GM18951 (cell line): ENCODE measurements at regions not wholly inside any gene's neighbourhood (a gene's known extent, or its start where the extent isn't known, plus 50 kb on each side); places are given as distances from the start of the nearest gene placed in this dataset.
"Not testable (repeated sequence)": the region's sequence is repeated elsewhere in the genome, so short reads cannot be mapped to it uniquely, and the experiment has no call there.

ENCODE experiments used
- POLR2A ChIP-seq: IDR thresholded peaks from 4 replicates; pipeline ENCODE4 v1.6.1; 2011; ENCODE audit warnings: mild to moderate bottlenecking; ENCODE audit not compliant: insufficient read length, insufficient read depth; ENCODE audit errors: extremely low read depth
- in situ Hi-C: fragments of 300-500 bp; cut with MboI; formaldehyde crosslinking; loops from one replicate; pipeline ENCODE4 v1.12.0; 2022; ENCODE audit warnings: low sequenced_read_pairs, mixed read lengths, inconsistent platforms; ENCODE audit not compliant: unreplicated experiment

- in situ Hi-C loops = no loop called here
- TF ChIP-seq POLR2A = no peak
Measured at GRCh38 chr3:106086038-106086437, 217.2 kb upstream of the CBLB start.

- TF ChIP-seq POLR2A = no peak
- in situ Hi-C loops = no loop called here
Measured at GRCh38 chr3:106086636-106087035, 217.8 kb upstream of the CBLB start.

- in situ Hi-C loops = no loop called here
Measured at GRCh38 chr3:106088304-106088703, 219.5 kb upstream of the CBLB start.

GRCh38 chr3:106088899-106089298 lies 220.1 kb upstream of the CBLB start:
- in situ Hi-C loops = no loop called here
- TF ChIP-seq POLR2A = no peak

More at GRCh38 chr3:106088304-106088703, 219.5 kb upstream of the CBLB start:
- no peak for TF ChIP-seq POLR2A

- TF ChIP-seq POLR2A = no peak
Measured at GRCh38 chr3:106089806-106090205, 221.0 kb upstream of the CBLB start.

GRCh38 chr3:106092792-106093191 lies 224.0 kb upstream of the CBLB start:
- in situ Hi-C loops = no loop called here
- TF ChIP-seq POLR2A = no peak

More at GRCh38 chr3:106089806-106090205, 221.0 kb upstream of the CBLB start:
- in situ Hi-C loops = no loop called here

- in situ Hi-C loops = no loop called here
- TF ChIP-seq POLR2A = no peak
Measured at GRCh38 chr3:106093616-106094015, 224.8 kb upstream of the CBLB start.

- in situ Hi-C loops = no loop called here
- TF ChIP-seq POLR2A = no peak
Measured at GRCh38 chr3:106097817-106098435, 229.1 kb upstream of the CBLB start.

GRCh38 chr3:106103383-106103782 lies 234.6 kb upstream of the CBLB start:
- in situ Hi-C loops = no loop called here
- no peak for TF ChIP-seq POLR2A

GRCh38 chr3:106104078-106104477 lies 235.3 kb upstream of the CBLB start:
- TF ChIP-seq POLR2A = no peak
- in situ Hi-C loops = no loop called here

- in situ Hi-C loops = no loop called here
- TF ChIP-seq POLR2A = no peak
Measured at GRCh38 chr3:106108925-106109324, 240.1 kb upstream of the CBLB start.

- in situ Hi-C loops = not testable (repeated sequence)
Measured at GRCh38 chr3:106112561-106112960, 243.7 kb upstream of the CBLB start.

GRCh38 chr3:106113747-106114146 lies 244.9 kb upstream of the CBLB start:
- in situ Hi-C loops = no loop called here
- TF ChIP-seq POLR2A = no peak

- TF ChIP-seq POLR2A = no peak
- in situ Hi-C loops = no loop called here
Measured at GRCh38 chr3:106114220-106114619, 245.4 kb upstream of the CBLB start.

- no peak for TF ChIP-seq POLR2A
Measured at GRCh38 chr3:106114848-106115247, 246.0 kb upstream of the CBLB start.

More at GRCh38 chr3:106114848-106115247, 246.0 kb upstream of the CBLB start:
- in situ Hi-C loops = no loop called here
